Mucosa of descending colon (tissue), 3 donors: ENCODE measurements at regions not wholly inside any gene's neighbourhood (a gene's known extent, or its start where the extent isn't known, plus 50 kb on each side); places are given as distances from the start of the nearest gene placed in this dataset.

Experiments used
- ATAC-seq: fragments of 200-7000 bp; cut with Tn5 transposase; one replicate; pipeline ENCODE4 v1.9.1; 2020; ENCODE audit warnings: mild to moderate bottlenecking, moderate library complexity
- DNase-seq, 3 donors: peaks; one replicate each; pipeline ENCODE4 v3.0.0-alpha.2; 2020
- H3K36me3 ChIP-seq: fragments of 200-600 bp; one replicate; pipeline ENCODE4 v1.8.0; 2021; ENCODE audit warnings: low read depth, mild to moderate bottlenecking
- H3K4me1 ChIP-seq: fragments of 200-600 bp; one replicate; pipeline ENCODE4 v1.8.0; 2021; ENCODE audit warnings: low read depth, mild to moderate bottlenecking
- H3K4me3 ChIP-seq: fragments of 200-600 bp; one replicate; pipeline ENCODE4 v1.8.0; 2021; ENCODE audit warnings: mild to moderate bottlenecking
- H3K9me3 ChIP-seq: fragments of 200-600 bp; one replicate; pipeline ENCODE4 v1.8.0; 2021; ENCODE audit warnings: mild to moderate bottlenecking
- intact Hi-C, 2 donors: fragments of 100-400 bp; cut with DNase I in 1 of 2; cut with micrococcal nuclease in 1 of 2; formaldehyde crosslinking; loops; one replicate each; pipeline versions ENCODE4 v1.11.0 to v1.11.1; 2022; cut with DNase I, micrococcal nuclease
- TF ChIP-seq, protein P1 (sequence below): fragments of 200-600 bp; IDR thresholded peaks from one replicate; pipeline ENCODE4 v1.8.0; 2022; ENCODE audit warnings: antibody characterized with exemption, mild to moderate bottlenecking
- donor health status: DM: no; HTN: no; CAD: no; lungs with moderate emphysema.
- donor health status: DM: no; HTN: no; CAD: no.
- donor health status: DM: no; HTN: yes; CAD: no.

DNA sequence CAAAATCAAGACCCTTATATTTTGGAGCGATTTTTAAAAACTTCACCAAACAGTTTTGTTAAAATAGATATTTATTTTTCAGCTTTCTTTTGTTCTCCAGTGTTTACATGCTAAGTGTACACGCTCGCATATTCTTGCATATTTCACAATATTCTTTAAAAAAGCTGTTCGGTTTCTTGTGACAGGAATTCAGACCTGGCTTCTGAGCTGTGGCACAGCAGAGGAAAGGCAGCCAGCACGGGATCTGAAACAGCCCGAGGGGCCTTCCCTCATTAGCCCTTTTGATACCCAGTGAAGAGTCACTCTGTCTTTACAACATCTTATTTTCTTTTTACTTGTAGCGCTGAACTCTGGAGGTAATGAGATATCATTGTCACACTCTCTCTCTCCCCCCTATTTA lies 234.0 kb downstream of the B3GLCT start:
- intact Hi-C loops: loop anchor here in 1 of 2 donors (10.0 kb wide), 1 partner anchor 311 kb away; no protein-coding TSS in a partner anchor
- no peaks in the 10 kb centered on the region for H3K9me3 ChIP-seq
- ATAC-seq (no peak), DNase-seq (no peak)
- H3K4me1 ChIP-seq: no peaks in the 10 kb centered on the region
- H3K36me3 ChIP-seq: no peaks in the 10 kb centered on the region
- H3K4me3 ChIP-seq: no peak overlapping the region
- TF ChIP-seq, protein P1, sequence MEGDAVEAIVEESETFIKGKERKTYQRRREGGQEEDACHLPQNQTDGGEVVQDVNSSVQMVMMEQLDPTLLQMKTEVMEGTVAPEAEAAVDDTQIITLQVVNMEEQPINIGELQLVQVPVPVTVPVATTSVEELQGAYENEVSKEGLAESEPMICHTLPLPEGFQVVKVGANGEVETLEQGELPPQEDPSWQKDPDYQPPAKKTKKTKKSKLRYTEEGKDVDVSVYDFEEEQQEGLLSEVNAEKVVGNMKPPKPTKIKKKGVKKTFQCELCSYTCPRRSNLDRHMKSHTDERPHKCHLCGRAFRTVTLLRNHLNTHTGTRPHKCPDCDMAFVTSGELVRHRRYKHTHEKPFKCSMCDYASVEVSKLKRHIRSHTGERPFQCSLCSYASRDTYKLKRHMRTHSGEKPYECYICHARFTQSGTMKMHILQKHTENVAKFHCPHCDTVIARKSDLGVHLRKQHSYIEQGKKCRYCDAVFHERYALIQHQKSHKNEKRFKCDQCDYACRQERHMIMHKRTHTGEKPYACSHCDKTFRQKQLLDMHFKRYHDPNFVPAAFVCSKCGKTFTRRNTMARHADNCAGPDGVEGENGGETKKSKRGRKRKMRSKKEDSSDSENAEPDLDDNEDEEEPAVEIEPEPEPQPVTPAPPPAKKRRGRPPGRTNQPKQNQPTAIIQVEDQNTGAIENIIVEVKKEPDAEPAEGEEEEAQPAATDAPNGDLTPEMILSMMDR: no peak

- no peak for ATAC-seq
- intact Hi-C loops: loop anchor here in 1 of 2 donors (10.0 kb wide), 1 partner anchor 310 kb away; no protein-coding TSS in a partner anchor
- H3K4me1 ChIP-seq: no peaks in the 10 kb centered on the region
- H3K36me3 ChIP-seq: no peaks in the 10 kb centered on the region
- no peaks in the 10 kb centered on the region for H3K9me3 ChIP-seq
- no peak overlapping the region for H3K4me3 ChIP-seq
- TF ChIP-seq, protein P1: no peak
- no peak for DNase-seq
Observed at GRCh38 chr13:31434613-31435012, 234.8 kb downstream of the B3GLCT start.

DNA sequence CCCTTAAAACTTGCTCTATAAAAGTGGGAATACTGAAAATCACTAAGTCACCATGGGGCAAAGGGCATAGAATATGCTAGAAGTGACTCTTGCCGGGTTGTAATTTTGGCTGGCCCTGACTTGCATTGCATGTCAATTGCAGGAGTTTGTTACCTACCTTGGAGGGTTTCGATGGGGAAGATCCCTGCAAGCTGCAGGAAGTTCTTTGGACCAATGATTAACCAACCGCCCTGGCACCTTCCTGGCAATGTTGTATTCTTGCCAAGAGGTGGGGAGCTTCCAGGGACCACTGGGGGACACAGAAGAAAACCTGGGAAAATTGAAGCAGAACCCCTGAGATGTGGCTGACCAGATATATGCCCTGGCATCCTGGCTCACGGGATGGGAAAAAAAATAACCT lies 235.8 kb downstream of the B3GLCT start:
- intact Hi-C loops: loop anchor here in 1 of 2 donors (10.0 kb wide), 1 partner anchor 309 kb away; no protein-coding TSS in a partner anchor
- Histone ChIP-seq H3K9me3 (no peaks in the 10 kb centered on the region), H3K4me1 (no peaks in the 10 kb centered on the region), H3K4me3 (no peak overlapping the region), H3K36me3 (no peaks in the 10 kb centered on the region)
- TF ChIP-seq, protein P1: no peak
- ATAC-seq (no peak), DNase-seq (peak in 1 of 3 donors; percentile 39)

GRCh38 chr13:31436478-31436877 lies 236.7 kb downstream of the B3GLCT start:
- Histone ChIP-seq H3K36me3 (no peaks in the 10 kb centered on the region), H3K4me3 (no peak overlapping the region), H3K9me3 (no peaks in the 10 kb centered on the region), H3K4me1 (no peaks in the 10 kb centered on the region)
- DNase-seq (no peak), ATAC-seq (no peak)
- TF ChIP-seq, protein P1: no peak
- intact Hi-C loops: loop anchor here in 1 of 2 donors (10.0 kb wide), 1 partner anchor 308 kb away; no protein-coding TSS in a partner anchor

DNA sequence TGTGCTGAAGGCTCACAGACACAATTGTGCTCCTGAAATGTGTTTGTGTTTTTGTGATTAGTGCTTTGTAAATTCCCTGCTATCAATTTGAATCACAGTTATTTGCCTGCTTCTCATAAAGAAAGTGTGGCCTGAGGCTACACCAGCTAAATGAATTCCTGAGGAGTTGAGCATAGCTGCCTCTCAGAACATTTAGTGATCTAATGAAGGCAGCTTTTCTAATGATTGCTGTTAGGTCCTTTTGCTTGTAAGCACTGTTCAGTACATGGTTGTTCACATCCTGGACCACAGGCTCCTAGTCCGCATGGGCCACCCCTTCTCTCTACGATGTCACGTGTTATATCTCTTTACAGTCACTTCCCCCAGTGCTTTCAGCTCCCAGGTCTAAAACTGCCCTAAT lies 238.2 kb downstream of the B3GLCT start:
- DNase-seq (no peak), ATAC-seq (no peak)
- H3K4me1 ChIP-seq: no peaks in the 10 kb centered on the region
- TF ChIP-seq, protein P1: no peak
- H3K36me3 ChIP-seq: no peaks in the 10 kb centered on the region
- H3K9me3 ChIP-seq: no peaks in the 10 kb centered on the region
- intact Hi-C loops: loop anchor here in 1 of 2 donors (10.0 kb wide), 1 partner anchor 307 kb away; no protein-coding TSS in a partner anchor
- H3K4me3 ChIP-seq: no peak overlapping the region

DNA sequence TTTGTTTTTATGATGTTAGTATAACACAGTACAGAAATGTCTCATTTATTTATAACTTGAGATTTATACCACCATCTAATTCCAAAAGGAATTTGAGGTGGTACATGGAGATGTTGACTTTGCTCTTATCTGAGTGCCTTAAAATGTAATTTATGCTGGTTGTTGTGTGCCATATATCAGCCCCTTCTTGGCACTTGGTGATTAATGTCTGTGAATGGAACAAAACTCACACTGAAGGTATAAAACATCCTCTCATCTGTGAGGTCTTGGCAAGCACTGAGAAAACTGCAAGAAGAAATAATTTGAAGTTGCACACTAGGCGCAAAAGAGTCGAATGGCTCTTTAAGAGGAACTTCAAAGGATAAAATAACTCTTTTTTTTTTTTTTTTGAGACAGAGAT lies 240.4 kb downstream of the B3GLCT start:
- TF ChIP-seq, protein P1: no peak
- no peak for DNase-seq
- Histone ChIP-seq H3K4me1 (no peaks in the 10 kb centered on the region), H3K4me3 (no peak overlapping the region), H3K36me3 (no peaks in the 10 kb centered on the region), H3K9me3 (no peaks in the 10 kb centered on the region)
- ATAC-seq: no peak
- intact Hi-C loops: no loop called here
